ENCODE measurements at regions not wholly inside any gene's neighbourhood (a gene's known extent, or its start where the extent isn't known, plus 50 kb on each side); places are given as distances from the start of the nearest gene placed in this dataset.

DNA sequence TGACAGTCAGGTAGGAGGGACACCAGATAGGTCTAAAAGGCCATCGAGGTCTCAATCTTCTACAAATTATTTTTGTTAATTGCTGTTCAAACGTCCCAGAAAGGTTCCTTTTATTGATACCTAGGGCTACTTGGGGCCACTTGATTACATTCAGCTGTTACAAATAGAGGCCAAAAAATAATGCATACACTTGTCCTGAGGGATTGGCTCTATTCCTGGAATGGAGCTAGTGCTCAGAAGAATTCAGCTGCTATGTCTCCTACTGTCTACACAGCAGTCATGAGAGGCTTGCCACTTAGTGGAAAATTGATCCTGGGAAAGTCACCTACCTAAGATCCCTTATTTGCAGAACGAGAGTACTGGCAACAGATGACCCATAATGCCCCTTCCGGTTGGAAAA, 498.3 kb downstream of the ADGRL2 start:
- no peak for ATAC-seq (ENCODE audit: low FRiP score in 2 of 2)
- Histone ChIP-seq H3K27ac (no peak overlapping the region), H3K9me3 (no peaks in the 10 kb centered on the region), H3K4me3 (no peak overlapping the region), H3K27me3 (no peaks in the 10 kb centered on the region), H3K4me1 (peaks cover 0 to 3% (median 0%) of the 10 kb centered on the region in 4 donors), H3K36me3 (no peaks in the 10 kb centered on the region)
- DNase-seq, result no peak
- 63 to 75% methylated on average over 4 of the region's 4 CpGs for WGBS, 2 donors
- no peak for TF ChIP-seq EP300 (IDR thresholded peaks at IDR 0.05)
- no peak for TF ChIP-seq POLR2AphosphoS5 (IDR thresholded peaks at IDR 0.05)
- no peak for TF ChIP-seq CTCF (IDR thresholded peaks at IDR 0.05)

GRCh38 chr1:82297139-82297896, 496.6 kb downstream of the ADGRL2 start:
- no peak for TF ChIP-seq EP300 (IDR thresholded peaks at IDR 0.05)
- TF ChIP-seq POLR2A (IDR thresholded peaks at IDR 0.05), result no peak
- no peak for TF ChIP-seq POLR2AphosphoS5 (IDR thresholded peaks at IDR 0.05)
- TF ChIP-seq CTCF (IDR thresholded peaks at IDR 0.05), result no peak
- Histone ChIP-seq H3K9me3 (no peaks in the 10 kb centered on the region), H3K36me3 (no peaks in the 10 kb centered on the region), H3K4me3 (no peak overlapping the region), H3K4me1 (peaks cover 0 to 3% (median 0%) of the 10 kb centered on the region in 4 donors), H3K27me3 (no peaks in the 10 kb centered on the region), H3K27ac (no peak overlapping the region)
- DNase-seq (no peak), ATAC-seq (ENCODE audit: low FRiP score in 2 of 2) (no peak)
- WGBS, 2 donors, result 80 to 82% methylated on average over 9 of the region's 9 CpGs

GRCh38 chr1:82287556-82287955, 486.8 kb downstream of the ADGRL2 start:
- Histone ChIP-seq H3K36me3 (no peaks in the 10 kb centered on the region), H3K27me3 (no peaks in the 10 kb centered on the region), H3K4me3 (no peak overlapping the region), H3K27ac (no peak overlapping the region), H3K4me1 (no peaks in the 10 kb centered on the region), H3K9me3 (no peaks in the 10 kb centered on the region)
- ATAC-seq (ENCODE audit: low FRiP score in 2 of 2), result no peak
- TF ChIP-seq POLR2AphosphoS5 (IDR thresholded peaks at IDR 0.05) (no peak), EP300 (IDR thresholded peaks at IDR 0.05) (no peak)
- 89% methylated on average over 3 of the region's 3 CpGs for WGBS, 2 donors
- no peak for DNase-seq

DNA sequence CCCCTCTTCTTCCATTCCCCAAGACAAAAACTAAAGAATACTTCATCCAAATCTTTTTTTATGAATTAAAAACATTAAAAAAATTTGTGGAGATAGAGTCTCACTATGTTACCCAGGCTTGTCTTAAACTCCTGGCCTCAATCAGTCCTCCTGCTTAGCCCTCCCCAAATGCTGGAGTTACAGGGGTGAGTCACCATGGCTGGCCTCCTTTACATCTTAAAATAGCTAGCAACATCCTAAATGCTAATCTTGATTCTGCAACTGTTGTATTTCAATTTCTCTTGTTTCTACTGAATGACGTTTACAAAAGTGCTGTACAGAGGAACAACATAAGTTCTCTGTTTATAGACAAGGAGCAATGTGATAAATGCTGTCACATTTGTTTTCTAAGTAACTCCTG, 483.5 kb downstream of the ADGRL2 start:
- 50 to 74% methylated on average over 1 of the region's 1 CpG for WGBS, 2 donors
- DNase-seq, result no peak

GRCh38 chr1:82279241-82279640, 478.5 kb downstream of the ADGRL2 start:
- DNase-seq (no peak), ATAC-seq (ENCODE audit: low FRiP score in 2 of 2) (no peak)
- Histone ChIP-seq H3K9me3 (no peaks in the 10 kb centered on the region), H3K36me3 (no peaks in the 10 kb centered on the region), H3K4me3 (no peak overlapping the region), H3K27ac (no peak overlapping the region), H3K27me3 (no peaks in the 10 kb centered on the region), H3K4me1 (no peaks in the 10 kb centered on the region)
- 77 to 85% methylated on average over 6 of the region's 6 CpGs for WGBS, 2 donors
- no peak for TF ChIP-seq CTCF (IDR thresholded peaks at IDR 0.05)
- TF ChIP-seq POLR2A (IDR thresholded peaks at IDR 0.05), result no peak
- no peak for TF ChIP-seq POLR2AphosphoS5 (IDR thresholded peaks at IDR 0.05)
- TF ChIP-seq EP300 (IDR thresholded peaks at IDR 0.05), result no peak

More for the DNA sequence above, 483.5 kb downstream of the ADGRL2 start:
- Histone ChIP-seq H3K4me3 (no peak overlapping the region), H3K27ac (no peak overlapping the region), H3K36me3 (no peaks in the 10 kb centered on the region), H3K27me3 (no peaks in the 10 kb centered on the region), H3K9me3 (no peaks in the 10 kb centered on the region), H3K4me1 (no peaks in the 10 kb centered on the region)
- no peak for TF ChIP-seq CTCF (IDR thresholded peaks at IDR 0.05)
- no peak for TF ChIP-seq EP300 (IDR thresholded peaks at IDR 0.05)
- TF ChIP-seq POLR2AphosphoS5 (IDR thresholded peaks at IDR 0.05), result no peak
- no peak for TF ChIP-seq POLR2A (IDR thresholded peaks at IDR 0.05)
- ATAC-seq (ENCODE audit: low FRiP score in 2 of 2), result no peak

Measured in upper lobe of left lung (tissue), 6 donors.